Large intestine (tissue), 3 donors: ENCODE measurements at regions not wholly inside any gene's neighbourhood (a gene's known extent, or its start where the extent isn't known, plus 50 kb on each side); places are given as distances from the start of the nearest gene placed in this dataset.
A peak's percentile ranks its signal among the peaks of the same experiment; 100 is the strongest.
"Not testable (repeated sequence)": the region's sequence is repeated elsewhere in the genome, so short reads cannot be mapped to it uniquely, and the experiment has no call there.

Experiments used
- DNase-seq, 2 donors: peaks; one replicate each; pipeline versions ENCODE4 v3.0.0 to v3.0.0-alpha.2; 2013
- H3K27ac ChIP-seq: one replicate; pipeline ENCODE4 v1.5.1; 2013; ENCODE audit warnings: low read length
- H3K27me3 ChIP-seq: 2 replicates; pipeline ENCODE4 v1.6.1; 2013; ENCODE audit warnings: low read length; ENCODE audit not compliant: control insufficient read depth, insufficient read depth
- H3K36me3 ChIP-seq: 2 replicates; pipeline ENCODE4 v1.6.1; 2013; ENCODE audit warnings: low read length; ENCODE audit not compliant: control insufficient read depth, insufficient read depth
- H3K4me1 ChIP-seq: one replicate; pipeline ENCODE4 v1.6.1; 2013; ENCODE audit warnings: low read length; ENCODE audit not compliant: control insufficient read depth, insufficient read depth
- H3K4me3 ChIP-seq: one replicate; pipeline ENCODE4 v1.5.1; 2013; ENCODE audit warnings: low read length
- H3K9me3 ChIP-seq: one replicate; pipeline ENCODE4 v1.6.1; 2013; ENCODE audit warnings: mild to moderate bottlenecking, low read depth, low read length, moderate library complexity; ENCODE audit not compliant: control insufficient read depth
- WGBS: methylation state at CpG from one replicate; pipeline ENCODE4 v1.1.5; 2013; ENCODE audit warnings: low lambda C conversion rate; ENCODE audit not compliant: insufficient coverage; 5-methylcytosine and 5-hydroxymethylcytosine counted together

GRCh38 chr2:236358482-236358881 is 94.3 kb upstream of the ASB18 start:
- not testable (repeated sequence) for H3K4me3 ChIP-seq, H3K4me1 ChIP-seq, H3K9me3 ChIP-seq, H3K36me3 ChIP-seq, H3K27ac ChIP-seq, H3K27me3 ChIP-seq, DNase-seq
- WGBS, result no CpG with 5 or more reads among the region's 10 CpGs

- WGBS, result 100% methylated on average over 2 of the region's 10 CpGs
These were observed 95.3 kb upstream of the ASB18 start for GRCh38 chr2:236359426-236360045.

GRCh38 chr2:236360496-236360895 is 96.3 kb upstream of the ASB18 start:
- Histone ChIP-seq H3K27ac (no peak overlapping the region), H3K4me1 (no peaks in the 10 kb centered on the region), H3K36me3 (no peaks in the 10 kb centered on the region), H3K4me3 (no peak overlapping the region), H3K9me3 (no peaks in the 10 kb centered on the region), H3K27me3 (no peaks in the 10 kb centered on the region)
- 83% methylated on average over 1 of the region's 4 CpGs for WGBS
- no peak for DNase-seq

More at GRCh38 chr2:236359426-236360045, 95.3 kb upstream of the ASB18 start:
- H3K27me3 ChIP-seq, result no peaks in the 10 kb centered on the region
- H3K27ac ChIP-seq, result no peak overlapping the region
- H3K36me3 ChIP-seq, result no peaks in the 10 kb centered on the region
- no peaks in the 10 kb centered on the region for H3K9me3 ChIP-seq
- no peak overlapping the region for H3K4me3 ChIP-seq
- DNase-seq, result no peak
- no peaks in the 10 kb centered on the region for H3K4me1 ChIP-seq

GRCh38 chr2:236363711-236364277 is 99.6 kb upstream of the ASB18 start:
- no CpG with 5 or more reads among the region's 10 CpGs for WGBS

GRCh38 chr2:236365258-236366048 is 101.2 kb upstream of the ASB18 start:
- no CpG with 5 or more reads among the region's 14 CpGs for WGBS
- peaks cover 4% of the 10 kb centered on the region for H3K36me3 ChIP-seq
- H3K4me1 ChIP-seq, result no peaks in the 10 kb centered on the region
- H3K9me3 ChIP-seq, result no peaks in the 10 kb centered on the region
- H3K4me3 ChIP-seq, result no peak overlapping the region
- no peak for DNase-seq
- H3K27ac ChIP-seq, result no peak overlapping the region
- no peaks in the 10 kb centered on the region for H3K27me3 ChIP-seq

More at GRCh38 chr2:236363711-236364277, 99.6 kb upstream of the ASB18 start:
- Histone ChIP-seq H3K9me3 (no peaks in the 10 kb centered on the region), H3K27ac (no peak overlapping the region), H3K27me3 (no peaks in the 10 kb centered on the region), H3K4me3 (no peak overlapping the region), H3K36me3 (peaks cover 4% of the 10 kb centered on the region), H3K4me1 (no peaks in the 10 kb centered on the region)
- DNase-seq, result no peak

GRCh38 chr2:236366049-236366387 is 101.8 kb upstream of the ASB18 start:
- H3K9me3 ChIP-seq, result no peaks in the 10 kb centered on the region
- no peaks in the 10 kb centered on the region for H3K4me1 ChIP-seq
- peaks cover 4% of the 10 kb centered on the region for H3K36me3 ChIP-seq
- H3K27ac ChIP-seq, result no peak overlapping the region
- H3K4me3 ChIP-seq, result no peak overlapping the region
- DNase-seq, result no peak
- WGBS, result no CpG with 5 or more reads among the region's 7 CpGs
- no peaks in the 10 kb centered on the region for H3K27me3 ChIP-seq

- Histone ChIP-seq H3K9me3 (no peaks in the 10 kb centered on the region), H3K27me3 (no peaks in the 10 kb centered on the region), H3K36me3 (peaks cover 4% of the 10 kb centered on the region), H3K4me3 (no peak overlapping the region), H3K4me1 (no peaks in the 10 kb centered on the region), H3K27ac (no peak overlapping the region)
- 80% methylated on average over 1 of the region's 3 CpGs for WGBS
- no peak for DNase-seq
These were observed 102.2 kb upstream of the ASB18 start for GRCh38 chr2:236366397-236366796.

- H3K27me3 ChIP-seq, result no peaks in the 10 kb centered on the region
- H3K4me1 ChIP-seq, result no peaks in the 10 kb centered on the region
- no CpG with 5 or more reads among the region's 16 CpGs for WGBS
- no peak overlapping the region for H3K27ac ChIP-seq
- H3K9me3 ChIP-seq, result no peaks in the 10 kb centered on the region
- peaks cover 4% of the 10 kb centered on the region for H3K36me3 ChIP-seq
- DNase-seq, result no peak
- H3K4me3 ChIP-seq, result no peak overlapping the region
These were observed 103.5 kb upstream of the ASB18 start for GRCh38 chr2:236367506-236368289.

GRCh38 chr2:236369661-236370062 is 105.5 kb upstream of the ASB18 start:
- no CpG with 5 or more reads among the region's 14 CpGs for WGBS
- Histone ChIP-seq H3K36me3 (peaks cover 4% of the 10 kb centered on the region), H3K27ac (no peak overlapping the region), H3K27me3 (no peaks in the 10 kb centered on the region), H3K4me1 (no peaks in the 10 kb centered on the region), H3K9me3 (no peaks in the 10 kb centered on the region), H3K4me3 (no peak overlapping the region)
- DNase-seq, result peak in 1 of 2 donors; percentile 70

- DNase-seq, result no peak
- Histone ChIP-seq H3K9me3 (no peaks in the 10 kb centered on the region), H3K27ac (no peak overlapping the region), H3K36me3 (peaks cover 4% of the 10 kb centered on the region), H3K4me1 (no peaks in the 10 kb centered on the region), H3K27me3 (no peaks in the 10 kb centered on the region), H3K4me3 (no peak overlapping the region)
- no CpG with 5 or more reads among the region's 10 CpGs for WGBS
These were observed 106.7 kb upstream of the ASB18 start for GRCh38 chr2:236370847-236371409.
